ENCODE measurements at regions not wholly inside any gene's neighbourhood (a gene's known extent, or its start where the extent isn't known, plus 50 kb on each side); places are given as distances from the start of the nearest gene placed in this dataset.

DNA sequence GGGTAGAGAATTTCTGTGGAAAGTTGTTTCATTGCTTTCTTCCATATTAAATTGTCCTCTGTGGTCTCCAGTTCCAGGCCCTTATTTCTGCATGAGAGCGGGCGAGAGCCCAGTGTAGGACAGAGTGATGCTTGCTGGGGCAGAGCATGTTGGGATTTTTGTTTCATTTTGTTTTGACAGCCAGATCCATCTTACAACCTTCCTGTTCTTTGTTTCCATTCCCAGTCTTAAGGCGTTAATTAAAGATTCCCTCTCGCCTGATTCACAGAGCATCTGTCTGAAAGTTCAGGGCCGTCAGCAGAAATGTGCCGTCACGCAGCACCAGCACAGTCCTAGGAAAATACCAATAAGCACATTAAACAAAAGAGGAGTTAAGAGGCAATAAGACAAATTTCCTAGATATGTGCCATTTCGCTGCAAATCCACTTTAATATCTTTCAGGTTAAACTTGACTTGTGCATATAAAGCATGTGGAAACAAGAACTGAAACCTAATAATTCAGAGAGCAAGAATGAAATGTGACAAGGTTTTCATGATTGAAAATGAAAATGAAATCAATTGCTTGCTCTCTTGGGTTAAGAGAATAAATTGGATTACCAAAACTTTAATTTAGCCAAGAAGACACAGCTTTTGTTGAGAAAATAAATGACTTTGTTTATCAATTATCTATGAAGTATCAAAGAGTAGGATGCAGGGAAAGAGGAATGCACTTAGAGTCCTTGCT is 210.7 kb upstream of the SLC10A2 start:
- intact Hi-C loops (cut with micrococcal nuclease) = no loop called here
- no peak overlapping the region for H4K91ac ChIP-seq (ENCODE audit: insufficient read depth, low read depth, low read length)
- no peak for DNase-seq
- POLR2A ChIA-PET (ENCODE audit: unreplicated experiment) = no interaction called here
- H2BK20ac ChIP-seq (ENCODE audit: low read depth, low read length) = no peak overlapping the region
- H4K8ac ChIP-seq (ENCODE audit: low read depth in 2 of 2, low read length in 2 of 2) = no peak overlapping the region
- H3K27ac ChIP-seq (ENCODE audit: insufficient read depth, low read length) = no peak overlapping the region
- no peak overlapping the region for H3K4ac ChIP-seq (ENCODE audit: low read depth, low read length)
- H3K9me1 ChIP-seq (ENCODE audit: insufficient read depth, low read length) = no peaks in the 10 kb centered on the region
- no peak overlapping the region for H3K56ac ChIP-seq (ENCODE audit: extremely low read depth, insufficient read depth, low read length)
- no peak overlapping the region for H3K18ac ChIP-seq (ENCODE audit: low read depth, low read length)
- no peak overlapping the region for H2AK9ac ChIP-seq (replicated peaks; ENCODE audit: low read depth, low read length, poor library complexity)
- H2AK5ac ChIP-seq (ENCODE audit: low read depth, low read length) = no peak overlapping the region
- no peak overlapping the region for H4K5ac ChIP-seq (ENCODE audit: low read depth, low read length)
- BruUV-seq (replicated peaks) = no TSS peak
- CTCF ChIA-PET = no interaction called here
- TF ChIP-seq SMC3 (IDR thresholded peaks at IDR 0.05; ENCODE audit: low read depth, low read length) = no peak
- TF ChIP-seq MAFK (IDR thresholded peaks at IDR 0.05; ENCODE audit: low read depth, low read length) = no peak
- TF ChIP-seq RAD21 (IDR thresholded peaks at IDR 0.05; ENCODE audit: low read length) = no peak
- no peak for TF ChIP-seq MAZ (IDR thresholded peaks at IDR 0.05; ENCODE audit: borderline replicate concordance, low read depth, low read length)
- no peak for TF ChIP-seq RCOR1 (IDR thresholded peaks at IDR 0.05; ENCODE audit: insufficient replicate concordance, low read length)
- TF ChIP-seq RFX5 (IDR thresholded peaks at IDR 0.05; ENCODE audit: low read depth, low read length) = no peak
- H3K36me3 ChIP-seq (ENCODE audit: control insufficient read depth, insufficient read depth, low read length) = no peaks in the 10 kb centered on the region
- no peak overlapping the region for H3K23ac ChIP-seq (ENCODE audit: low read depth, low read length)
- no peaks in the 10 kb centered on the region for H3K27me3 ChIP-seq (ENCODE audit: control insufficient read depth, insufficient read depth, low read length)
- H3K9ac ChIP-seq (ENCODE audit: low read depth, low read length) = no peak overlapping the region
- H2AFZ ChIP-seq (replicated peaks; ENCODE audit: low read length, poor library complexity) = no peak overlapping the region
- H2BK120ac ChIP-seq (ENCODE audit: low read depth, low read length) = no peak overlapping the region
- no peak overlapping the region for H3K4me2 ChIP-seq (ENCODE audit: low read depth, low read length)
- ATAC-seq (ENCODE audit: low read depth) = no peak
- H4K20me1 ChIP-seq (ENCODE audit: insufficient read depth, low read length) = no peaks in the 10 kb centered on the region
- WGBS, 2 experiments (ENCODE audit: extremely low coverage in 2 of 2, insufficient read length in 1 of 2) = no CpG with 5 or more reads among the region's 8 CpGs
- H3K4me3 ChIP-seq (ENCODE audit: insufficient read depth, low read depth, low read length) = no peak overlapping the region
- no peak overlapping the region for H2BK5ac ChIP-seq (ENCODE audit: low read depth, low read length, poor library complexity, severe bottlenecking)
- no peaks in the 10 kb centered on the region for H3K79me1 ChIP-seq (ENCODE audit: low read depth in 1 of 2, low read length in 2 of 2)
- dilution Hi-C loops (cut with HindIII; ENCODE audit: low sequenced_read_pairs, unreplicated experiment) = no loop called here
- peaks cover 13% of the 10 kb centered on the region for H3K9me3 ChIP-seq (ENCODE audit: control insufficient read depth, insufficient read depth, low read length)
- no peak overlapping the region for H3K14ac ChIP-seq (replicated peaks; ENCODE audit: low read depth, low read length)
- H2BK15ac ChIP-seq (ENCODE audit: low read depth, low read length) = no peak overlapping the region
- in situ Hi-C loops (cut with MboI; ENCODE audit: low sequenced_read_pairs) = no loop called here
- no peaks in the 10 kb centered on the region for H3K4me1 ChIP-seq (ENCODE audit: control insufficient read depth, insufficient read depth, low read length)

Data from IMR-90 (cell line).